Progenitor cell of endocrine pancreas (in vitro differentiated cells): ENCODE measurements at regions not wholly inside any gene's neighbourhood (a gene's known extent, or its start where the extent isn't known, plus 50 kb on each side); places are given as distances from the start of the nearest gene placed in this dataset.

ENCODE experiments used
- DNase-seq: peaks from one replicate; pipeline ENCODE4 v3.0.0; 2021; ENCODE audit warnings: low spot score; ENCODE audit not compliant: unreplicated experiment
- H3K27ac Mint-ChIP-seq: 2 replicates; pipeline ENCODE4 v1.8.0; 2021; ENCODE audit warnings: mild to moderate bottlenecking, moderate library complexity, mixed read lengths
- H3K27me3 Mint-ChIP-seq: 2 replicates; pipeline ENCODE4 v1.8.0; 2021; ENCODE audit warnings: mixed read lengths
- H3K36me3 Mint-ChIP-seq: 2 replicates; pipeline ENCODE4 v1.8.0; 2022; ENCODE audit warnings: mixed read lengths; ENCODE audit not compliant: insufficient read depth
- H3K4me1 Mint-ChIP-seq: 2 replicates; pipeline ENCODE4 v1.8.0; 2021; ENCODE audit warnings: low read depth, mixed read lengths
- H3K4me3 Mint-ChIP-seq: 2 replicates; pipeline ENCODE4 v1.8.0; 2021; ENCODE audit warnings: low read depth, mild to moderate bottlenecking, moderate library complexity, mixed read lengths
- H3K9me3 Mint-ChIP-seq: 2 replicates; pipeline ENCODE4 v1.8.0; 2021; ENCODE audit warnings: low read depth, mixed read lengths
- CTCF ChIP-seq: fragments of 200-600 bp; sonication (generic); IDR thresholded peaks from one replicate; pipeline ENCODE4 v1.5.0; 2021; ENCODE audit warnings: antibody characterized with exemption, mild to moderate bottlenecking; ENCODE audit not compliant: unreplicated experiment

- H3K9me3 Mint-ChIP-seq = peaks cover 6% of the 10 kb centered on the region
- no peaks in the 10 kb centered on the region for H3K36me3 Mint-ChIP-seq
- H3K4me1 Mint-ChIP-seq = no peaks in the 10 kb centered on the region
- H3K27ac Mint-ChIP-seq = no peak overlapping the region
- no peaks in the 10 kb centered on the region for H3K27me3 Mint-ChIP-seq
- no peak for TF ChIP-seq CTCF
- no peak overlapping the region for H3K4me3 Mint-ChIP-seq
- DNase-seq = no peak
Observed at GRCh38 chr18:51867767-51868166, 472.2 kb upstream of the DCC start.

GRCh38 chr18:51878724-51879123, 461.3 kb upstream of the DCC start:
- H3K36me3 Mint-ChIP-seq = no peaks in the 10 kb centered on the region

DNA sequence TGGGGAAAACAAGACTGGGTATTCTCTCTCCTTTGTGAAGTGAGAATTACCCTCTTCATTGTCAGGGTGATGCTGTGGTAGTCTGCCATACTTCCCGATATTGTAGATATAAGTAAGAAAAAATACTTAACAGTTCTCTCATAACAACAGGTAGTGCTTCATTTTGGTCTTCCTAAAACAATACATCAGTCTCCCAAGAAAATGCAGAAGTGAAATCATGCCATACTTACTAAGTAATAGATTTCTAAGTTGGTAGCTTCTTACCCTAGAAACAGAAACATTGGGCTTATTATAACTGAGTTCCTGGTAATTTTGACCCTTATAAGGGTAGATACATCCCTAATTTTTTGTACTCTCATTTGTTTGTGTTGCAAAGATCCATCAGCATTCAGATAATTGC, 460.7 kb upstream of the DCC start:
- no peaks in the 10 kb centered on the region for H3K4me1 Mint-ChIP-seq
- peaks cover 3% of the 10 kb centered on the region for H3K9me3 Mint-ChIP-seq
- no peak for DNase-seq
- no peaks in the 10 kb centered on the region for H3K36me3 Mint-ChIP-seq
- no peak for TF ChIP-seq CTCF
- no peak overlapping the region for H3K4me3 Mint-ChIP-seq
- H3K27ac Mint-ChIP-seq = no peak overlapping the region
- H3K27me3 Mint-ChIP-seq = no peaks in the 10 kb centered on the region

More at GRCh38 chr18:51878724-51879123, 461.3 kb upstream of the DCC start:
- Mint-ChIP-seq H3K27ac (no peak overlapping the region), H3K9me3 (peaks cover 3% of the 10 kb centered on the region), H3K4me1 (no peaks in the 10 kb centered on the region), H3K27me3 (no peaks in the 10 kb centered on the region), H3K4me3 (no peak overlapping the region)
- TF ChIP-seq CTCF = no peak
- DNase-seq = no peak

GRCh38 chr18:51881394-51881793, 458.6 kb upstream of the DCC start:
- Mint-ChIP-seq H3K4me3 (no peak overlapping the region), H3K4me1 (no peaks in the 10 kb centered on the region), H3K9me3 (no peaks in the 10 kb centered on the region), H3K27ac (no peak overlapping the region), H3K27me3 (no peaks in the 10 kb centered on the region), H3K36me3 (no peaks in the 10 kb centered on the region)
- no peak for TF ChIP-seq CTCF
- DNase-seq = no peak

DNA sequence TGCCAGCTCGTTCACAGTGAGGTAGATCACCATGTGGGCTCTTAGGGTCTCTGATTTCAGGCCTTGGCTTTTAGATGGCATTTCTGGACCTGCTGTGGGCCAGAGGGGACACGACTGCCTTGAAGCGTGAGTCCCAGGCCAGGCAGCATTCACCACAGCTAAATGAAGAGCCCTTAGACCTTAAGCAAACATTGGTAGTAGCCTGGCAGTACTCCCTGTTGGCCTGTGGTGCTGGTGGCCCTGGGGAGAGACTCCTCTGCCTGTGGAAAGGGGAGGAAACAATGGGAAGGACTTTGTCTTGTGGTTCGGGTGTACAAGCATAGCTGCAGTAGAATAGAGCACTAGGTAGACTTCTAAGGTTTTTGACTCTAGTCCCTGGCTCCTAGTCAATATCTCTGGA, 456.0 kb upstream of the DCC start:
- H3K36me3 Mint-ChIP-seq = no peaks in the 10 kb centered on the region
- no peak for TF ChIP-seq CTCF
- H3K4me3 Mint-ChIP-seq = no peak overlapping the region
- DNase-seq = no peak
- no peaks in the 10 kb centered on the region for H3K4me1 Mint-ChIP-seq
- no peak overlapping the region for H3K27ac Mint-ChIP-seq
- H3K9me3 Mint-ChIP-seq = no peaks in the 10 kb centered on the region
- H3K27me3 Mint-ChIP-seq = no peaks in the 10 kb centered on the region
